DOHH2 (cell line): ENCODE measurements at regions not wholly inside any gene's neighbourhood (a gene's known extent, or its start where the extent isn't known, plus 50 kb on each side); places are given as distances from the start of the nearest gene placed in this dataset.

Experiments
- H3F3A ChIP-seq: fragments of 200-600 bp; sonication (generic), shearing (Covaris generic); 2 replicates; pipeline ENCODE4 v1.6.0; 2016; ENCODE audit warnings: antibody characterized with exemption, mild to moderate bottlenecking; ENCODE audit not compliant: control insufficient read depth, insufficient read depth
- H3K27ac ChIP-seq: fragments of 200-600 bp; sonication (generic); 2 replicates; pipeline ENCODE4 v1.5.1; 2014; ENCODE audit warnings: low read depth, mild to moderate bottlenecking, low read length, moderate library complexity
- H3K27me3 ChIP-seq: fragments of 200-600 bp; sonication (generic); 2 replicates; pipeline ENCODE4 v1.6.1; 2014; ENCODE audit warnings: mild to moderate bottlenecking, low read length, mixed read lengths; ENCODE audit not compliant: control insufficient read depth
- H3K36me3 ChIP-seq: fragments of 200-600 bp; sonication (generic); 2 replicates; pipeline ENCODE4 v1.6.1; 2014; ENCODE audit warnings: mild to moderate bottlenecking, low read length, moderate library complexity, mixed read lengths; ENCODE audit not compliant: control insufficient read depth
- H3K4me1 ChIP-seq: fragments of 200-600 bp; sonication (generic); 2 replicates; pipeline ENCODE4 v1.6.1; 2014; ENCODE audit warnings: mild to moderate bottlenecking, low read length, mixed read lengths; ENCODE audit not compliant: control insufficient read depth
- H3K4me2 ChIP-seq: fragments of 200-600 bp; sonication (generic); 2 replicates; pipeline ENCODE4 v1.6.0; 2014; ENCODE audit warnings: mild to moderate bottlenecking, low read length, moderate library complexity
- H3K4me3 ChIP-seq: fragments of 200-600 bp; sonication (generic); 2 replicates; pipeline ENCODE4 v1.5.1; 2014; ENCODE audit warnings: mild to moderate bottlenecking, low read length, mixed read lengths
- H3K79me2 ChIP-seq: fragments of 200-600 bp; sonication (generic); 2 replicates; pipeline ENCODE4 v1.6.1; 2014; ENCODE audit warnings: mild to moderate bottlenecking, low read length, mixed read lengths; ENCODE audit not compliant: control insufficient read depth
- H3K9me2 ChIP-seq: fragments of 200-600 bp; sonication (generic); replicated peaks from 2 replicates; pipeline ENCODE4 v1.6.1; 2014; ENCODE audit warnings: mild to moderate bottlenecking, low read length, mixed read lengths; ENCODE audit not compliant: control insufficient read depth
- H3K9me3 ChIP-seq: fragments of 200-600 bp; sonication (generic); 2 replicates; pipeline ENCODE4 v1.6.1; 2014; ENCODE audit warnings: antibody characterized with exemption, low read length, mixed read lengths; ENCODE audit not compliant: control insufficient read depth, insufficient read depth
- H4K20me1 ChIP-seq: fragments of 200-600 bp; sonication (generic); 2 replicates; pipeline ENCODE4 v1.6.0; 2014; ENCODE audit warnings: low read depth, mild to moderate bottlenecking, antibody characterized with exemption, low read length, moderate library complexity; ENCODE audit not compliant: control insufficient read depth, insufficient read depth
- CTCF ChIP-seq: fragments of 200-600 bp; sonication (generic); IDR thresholded peaks from one replicate; pipeline ENCODE4 v1.5.1; 2014; ENCODE audit warnings: antibody characterized with exemption, mild to moderate bottlenecking, low read depth, low read length; ENCODE audit not compliant: poor library complexity, severe bottlenecking
- EZH2phosphoT487 ChIP-seq: fragments of 200-600 bp; sonication (generic); IDR thresholded peaks from 2 replicates; pipeline ENCODE4 v1.6.1; 2017; ENCODE audit warnings: borderline replicate concordance, mild to moderate bottlenecking, antibody characterized with exemption, low read length, moderate library complexity, mixed read lengths

DNA sequence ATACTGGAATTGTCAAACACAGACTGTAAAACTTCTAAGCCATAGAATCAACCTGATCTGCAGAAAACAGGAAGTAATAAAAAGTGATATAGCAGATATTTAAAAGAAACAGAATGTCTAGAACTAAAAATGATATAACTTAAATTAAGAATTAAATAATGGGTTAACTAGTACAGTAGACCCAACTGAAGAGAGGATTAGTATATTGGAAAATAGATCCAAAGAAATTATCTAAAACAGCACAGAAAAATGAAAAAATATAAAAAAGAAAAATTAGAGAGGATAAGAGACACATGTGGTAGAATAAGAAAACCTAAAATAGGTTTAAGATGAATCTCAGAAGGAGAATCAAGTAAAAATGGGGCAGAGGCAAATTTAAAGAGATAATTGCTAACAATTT lies 219.9 kb downstream of the SEMA6A start:
- Histone ChIP-seq H3K36me3 (no peaks in the 10 kb centered on the region; the same call in 1 of the 2 replicates), H3K4me2 (no peak overlapping the region), H3K9me3 (peaks cover 6% of the 10 kb centered on the region; the same call in 1 of the 2 replicates), H3K79me2 (no peaks in the 10 kb centered on the region), H3K9me2 (no peaks in the 10 kb centered on the region), H3F3A (peaks cover 2% of the 10 kb centered on the region; the same call in 1 of the 2 replicates), H3K4me1 (peaks cover 17% of the 10 kb centered on the region), H3K4me3 (no peak overlapping the region), H3K27me3 (no peaks in the 10 kb centered on the region), H3K27ac (no peak overlapping the region), H4K20me1 (no peaks in the 10 kb centered on the region)
- TF ChIP-seq EZH2phosphoT487 (no peak), CTCF (no peak)

DNA sequence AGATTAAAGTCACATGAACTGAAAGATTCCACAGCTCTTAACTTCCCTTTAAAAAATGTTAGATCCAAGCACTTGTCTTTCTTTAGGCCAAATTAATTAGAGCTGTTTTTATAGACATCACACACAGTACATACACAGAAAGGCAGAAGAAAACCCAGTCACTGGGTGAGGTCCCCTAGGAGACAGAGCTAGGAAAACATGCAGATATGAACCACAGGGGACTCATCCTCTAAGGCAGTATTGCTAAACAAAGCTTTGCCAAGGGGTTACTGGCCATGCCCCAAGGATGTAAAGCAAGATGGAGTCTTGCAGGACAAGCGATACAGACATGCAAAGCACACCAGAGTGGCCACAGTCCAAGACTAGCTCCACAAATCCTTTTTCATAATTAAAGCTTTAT lies 227.0 kb downstream of the SEMA6A start:
- no peak for TF ChIP-seq CTCF

GRCh38 chr5:116343961-116344360 lies 230.7 kb downstream of the SEMA6A start:
- H3K9me3 ChIP-seq = no peaks in the 10 kb centered on the region
- H3K27ac ChIP-seq = no peak overlapping the region
- no peaks in the 10 kb centered on the region for H3K27me3 ChIP-seq
- no peaks in the 10 kb centered on the region for H4K20me1 ChIP-seq
- H3K36me3 ChIP-seq = no peaks in the 10 kb centered on the region
- H3K9me2 ChIP-seq = no peaks in the 10 kb centered on the region
- no peaks in the 10 kb centered on the region for H3F3A ChIP-seq
- TF ChIP-seq EZH2phosphoT487 (no peak), CTCF (no peak)
- H3K79me2 ChIP-seq = no peaks in the 10 kb centered on the region
- H3K4me3 ChIP-seq = no peak overlapping the region
- H3K4me2 ChIP-seq = no peak overlapping the region
- H3K4me1 ChIP-seq = no peaks in the 10 kb centered on the region

More for the DNA sequence above, 227.0 kb downstream of the SEMA6A start:
- Histone ChIP-seq H3F3A (no peaks in the 10 kb centered on the region), H3K4me3 (no peak overlapping the region), H3K27me3 (no peaks in the 10 kb centered on the region), H3K79me2 (no peaks in the 10 kb centered on the region), H4K20me1 (no peaks in the 10 kb centered on the region), H3K36me3 (no peaks in the 10 kb centered on the region), H3K4me2 (no peak overlapping the region), H3K9me3 (no peaks in the 10 kb centered on the region), H3K27ac (no peak overlapping the region), H3K9me2 (no peaks in the 10 kb centered on the region), H3K4me1 (no peaks in the 10 kb centered on the region)
